H4 (cell line): ENCODE measurements at regions not wholly inside any gene's neighbourhood (a gene's known extent, or its start where the extent isn't known, plus 50 kb on each side); places are given as distances from the start of the nearest gene placed in this dataset.
"Not testable (repeated sequence)": the region's sequence is repeated elsewhere in the genome, so short reads cannot be mapped to it uniquely, and the experiment has no call there.

Source experiments
- DNase-seq: peaks from one replicate; pipeline ENCODE4 v3.0.0-alpha.2; 2015; ENCODE audit warnings: low spot score

DNA sequence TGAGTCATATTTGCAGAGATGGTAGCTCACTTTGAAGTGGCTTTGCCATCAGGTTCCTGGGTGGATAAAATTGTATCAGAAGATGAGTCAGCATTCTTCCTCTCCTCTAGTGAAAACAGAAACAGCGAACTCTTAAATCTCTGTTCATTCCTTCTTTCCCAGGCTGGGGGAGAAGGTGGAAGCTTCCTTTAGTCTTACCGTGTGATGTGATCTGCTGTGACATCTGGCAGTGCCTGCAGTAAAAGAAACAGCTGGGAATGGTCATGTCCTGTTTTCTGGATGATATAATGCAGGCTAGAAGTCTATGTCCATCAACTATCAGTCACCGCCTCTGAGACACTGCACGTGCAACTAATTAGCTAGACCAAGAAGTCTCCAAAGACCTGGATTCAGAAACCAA, 171.6 kb downstream of the VAPA start:
- no peak for DNase-seq

DNA sequence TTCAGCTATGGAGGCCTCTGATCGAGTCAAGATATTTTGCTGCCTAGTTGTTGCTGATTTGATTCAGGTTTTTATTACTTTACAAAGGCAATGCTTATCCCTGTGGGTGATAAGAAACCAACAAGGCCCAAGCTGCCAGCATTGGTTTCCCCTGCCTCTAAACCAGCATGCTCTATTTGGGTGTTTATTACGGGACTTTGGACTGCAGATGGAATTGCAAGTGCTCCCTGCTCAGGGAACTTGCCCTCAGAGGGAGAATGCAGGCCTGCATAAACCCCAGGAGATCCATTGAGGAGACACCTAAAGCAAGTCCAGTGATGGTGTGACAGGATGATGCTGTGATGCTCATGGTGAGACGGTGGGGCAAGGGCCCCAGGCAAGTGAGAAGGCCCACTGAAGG, 172.1 kb downstream of the VAPA start:
- DNase-seq: no peak

GRCh38 chr18:10086458-10087210, 172.8 kb downstream of the VAPA start:
- no peak for DNase-seq

GRCh38 chr18:10088734-10089133, 174.9 kb downstream of the VAPA start:
- no peak for DNase-seq

DNA sequence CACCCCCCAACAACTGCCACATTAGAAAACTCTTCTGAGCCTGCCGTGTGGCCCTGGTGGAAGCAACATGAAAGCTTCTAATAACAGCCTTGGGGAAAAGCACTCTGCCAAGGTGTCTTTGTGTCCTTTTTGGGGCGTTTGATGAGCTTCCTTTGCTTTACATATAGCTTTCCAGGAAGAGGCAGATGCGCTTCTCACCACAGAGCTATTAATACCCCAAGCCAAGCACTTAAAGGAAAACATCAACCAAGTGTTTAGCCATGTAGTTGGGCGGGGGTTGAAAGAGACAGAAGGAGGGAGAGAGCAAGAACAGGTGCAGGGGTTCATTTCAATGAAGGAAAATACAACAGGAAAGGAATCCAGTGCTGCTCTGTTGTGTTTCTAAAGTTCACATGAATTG, 176.1 kb downstream of the VAPA start:
- DNase-seq: no peak

DNA sequence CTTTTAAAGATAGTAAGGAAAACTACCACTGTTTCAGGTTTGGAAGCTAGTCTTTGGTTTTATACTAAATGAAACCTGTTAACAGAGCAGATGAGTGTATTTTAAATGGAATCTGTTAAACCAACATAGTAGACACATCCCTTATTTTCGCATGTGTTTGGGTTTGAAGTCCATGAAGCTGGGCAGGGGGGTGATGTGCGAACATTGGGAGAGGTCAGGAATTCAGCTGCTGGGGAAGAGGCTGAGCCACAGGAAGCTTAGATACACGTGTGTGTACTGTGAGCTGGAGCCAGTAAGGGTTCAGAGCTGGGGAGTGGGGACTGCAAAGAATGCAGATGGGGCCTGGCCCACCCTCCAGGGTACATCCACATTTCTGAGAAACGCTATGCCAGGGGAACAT, 176.9 kb downstream of the VAPA start:
- DNase-seq: no peak

DNA sequence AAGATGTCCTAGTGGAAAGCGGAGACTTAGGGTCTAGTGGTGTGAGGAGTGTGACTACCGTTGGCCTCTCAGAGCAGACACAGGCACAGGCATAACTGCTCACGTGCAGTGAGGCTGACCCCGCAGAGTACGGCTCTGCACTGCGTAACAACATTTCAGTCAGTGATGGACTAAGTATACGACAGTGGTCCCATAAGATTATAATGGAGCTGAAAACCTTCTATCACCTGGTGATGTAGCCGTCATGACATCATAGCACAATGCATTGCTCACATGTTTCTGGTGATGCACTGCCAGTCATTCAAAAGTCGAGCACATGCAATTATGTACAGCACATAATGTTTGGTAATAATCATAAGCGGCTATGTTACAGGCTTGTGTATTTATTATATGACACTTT, 179.6 kb downstream of the VAPA start:
- no peak for DNase-seq

- DNase-seq: no peak
Measured at GRCh38 chr18:10094154-10094553, 180.3 kb downstream of the VAPA start.

GRCh38 chr18:10094655-10095054, 180.8 kb downstream of the VAPA start:
- DNase-seq: no peak

DNA sequence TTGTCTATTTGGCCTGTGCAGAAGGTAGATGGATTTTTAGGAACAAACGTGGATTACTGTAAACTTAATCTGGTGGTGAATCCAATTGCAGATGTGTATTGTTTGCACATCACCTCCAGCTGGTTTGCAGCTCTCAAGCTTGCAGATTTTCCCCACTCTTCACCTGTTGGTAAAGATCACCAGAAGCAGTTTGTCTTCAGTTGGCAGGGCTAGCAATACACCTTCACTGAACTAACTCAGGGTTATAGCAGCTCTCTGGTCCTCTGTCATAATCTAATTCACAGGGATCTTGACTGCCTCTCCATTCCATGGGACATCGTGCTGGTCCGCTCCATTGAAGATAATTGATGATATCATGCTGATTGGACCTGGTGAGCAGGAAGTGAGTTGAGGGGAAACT, 181.5 kb downstream of the VAPA start:
- no peak for DNase-seq

DNA sequence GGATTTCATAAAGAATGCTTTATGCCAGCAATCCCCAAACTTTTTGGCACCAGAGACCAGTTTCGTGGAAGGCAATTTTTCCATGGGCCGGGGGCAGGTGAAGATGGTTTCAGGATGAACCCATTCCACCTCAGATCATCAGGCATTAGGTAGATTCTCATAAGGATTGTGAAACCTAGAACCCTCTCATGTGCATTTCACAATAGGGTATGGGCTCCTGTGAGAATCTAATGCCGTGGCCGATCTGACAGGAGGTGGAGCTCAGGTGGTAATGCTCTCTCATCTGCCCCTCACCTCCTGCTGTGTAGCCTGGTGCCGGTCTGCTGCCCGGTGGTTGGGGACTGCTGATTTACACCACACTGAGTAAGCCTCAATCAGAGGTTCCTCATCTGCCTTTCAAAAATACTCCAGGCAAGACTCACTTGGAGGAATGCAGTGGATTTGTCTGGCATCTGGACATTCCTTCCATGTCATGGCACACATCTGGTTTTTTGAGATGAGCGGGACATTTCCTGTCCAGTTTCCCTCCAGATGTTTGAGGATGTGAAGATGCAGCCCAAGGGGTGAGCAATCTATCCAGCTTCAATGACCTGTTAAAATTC, 185.8 kb downstream of the VAPA start:
- no peak for DNase-seq

GRCh38 chr18:10100196-10100595, 186.4 kb downstream of the VAPA start:
- no peak for DNase-seq

DNA sequence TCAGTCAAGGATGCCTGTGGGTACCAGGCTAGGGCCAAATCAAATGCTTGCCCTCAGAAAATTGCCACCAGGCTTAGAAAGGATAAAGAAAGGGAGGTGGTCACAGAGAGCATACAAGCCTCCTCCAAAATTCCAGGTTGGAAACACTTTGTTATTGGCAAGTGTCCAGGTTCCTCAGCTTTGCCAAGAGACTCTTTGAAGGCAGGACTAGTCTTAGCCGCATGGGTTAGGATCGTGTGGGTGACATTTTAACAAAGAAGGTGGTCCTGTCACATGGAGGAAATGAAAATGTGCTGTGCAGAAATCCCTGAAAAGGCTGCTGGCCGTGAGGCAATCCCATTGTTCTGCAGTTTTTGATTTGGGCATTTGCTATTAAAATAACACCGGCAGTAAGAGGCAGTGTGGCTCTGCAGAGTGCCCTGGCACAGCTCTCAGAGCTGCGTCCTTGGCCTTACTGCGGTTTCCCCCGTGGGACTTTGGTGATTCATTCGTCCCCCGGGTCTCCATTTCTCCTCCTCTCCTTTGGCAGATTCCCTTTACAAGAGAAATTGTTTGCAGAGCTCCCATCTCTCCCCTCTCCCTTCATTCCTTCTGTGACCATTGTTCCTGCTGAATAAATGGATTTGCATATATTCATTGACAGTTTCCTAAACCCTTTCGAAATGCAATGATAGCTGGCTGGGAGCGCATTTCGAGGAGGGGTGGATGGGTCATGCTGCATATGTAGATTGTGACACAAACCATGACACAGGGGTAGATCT, 187.3 kb downstream of the VAPA start:
- DNase-seq: peak; percentile 39

DNA sequence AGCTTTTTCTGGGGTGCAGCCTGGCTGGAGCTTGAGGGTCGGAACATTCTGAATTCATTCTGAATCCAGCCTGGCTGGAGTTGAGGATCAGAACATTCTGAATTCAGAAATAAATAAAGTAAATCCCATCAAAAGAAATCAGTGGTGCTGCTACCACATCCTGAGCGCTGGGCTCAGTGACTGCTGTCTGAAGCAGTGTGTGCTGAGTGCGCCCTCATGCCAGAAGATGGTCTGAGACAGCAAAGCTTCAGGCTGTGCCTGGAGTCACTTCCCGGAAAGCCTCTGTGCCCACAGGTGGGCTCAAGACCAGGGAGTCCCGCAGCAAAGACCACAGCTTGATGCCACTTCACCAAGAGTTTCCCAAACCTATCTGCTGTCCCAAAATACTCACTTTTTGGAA, 187.9 kb downstream of the VAPA start:
- DNase-seq: no peak

- DNase-seq: not testable (repeated sequence)
Measured at GRCh38 chr18:10105118-10105517, 191.3 kb downstream of the VAPA start.

- no peak for DNase-seq
Measured at GRCh38 chr18:10111191-10111590, 197.4 kb downstream of the VAPA start.

- no peak for DNase-seq
Measured at GRCh38 chr18:10111944-10112343, 198.1 kb downstream of the VAPA start.

DNA sequence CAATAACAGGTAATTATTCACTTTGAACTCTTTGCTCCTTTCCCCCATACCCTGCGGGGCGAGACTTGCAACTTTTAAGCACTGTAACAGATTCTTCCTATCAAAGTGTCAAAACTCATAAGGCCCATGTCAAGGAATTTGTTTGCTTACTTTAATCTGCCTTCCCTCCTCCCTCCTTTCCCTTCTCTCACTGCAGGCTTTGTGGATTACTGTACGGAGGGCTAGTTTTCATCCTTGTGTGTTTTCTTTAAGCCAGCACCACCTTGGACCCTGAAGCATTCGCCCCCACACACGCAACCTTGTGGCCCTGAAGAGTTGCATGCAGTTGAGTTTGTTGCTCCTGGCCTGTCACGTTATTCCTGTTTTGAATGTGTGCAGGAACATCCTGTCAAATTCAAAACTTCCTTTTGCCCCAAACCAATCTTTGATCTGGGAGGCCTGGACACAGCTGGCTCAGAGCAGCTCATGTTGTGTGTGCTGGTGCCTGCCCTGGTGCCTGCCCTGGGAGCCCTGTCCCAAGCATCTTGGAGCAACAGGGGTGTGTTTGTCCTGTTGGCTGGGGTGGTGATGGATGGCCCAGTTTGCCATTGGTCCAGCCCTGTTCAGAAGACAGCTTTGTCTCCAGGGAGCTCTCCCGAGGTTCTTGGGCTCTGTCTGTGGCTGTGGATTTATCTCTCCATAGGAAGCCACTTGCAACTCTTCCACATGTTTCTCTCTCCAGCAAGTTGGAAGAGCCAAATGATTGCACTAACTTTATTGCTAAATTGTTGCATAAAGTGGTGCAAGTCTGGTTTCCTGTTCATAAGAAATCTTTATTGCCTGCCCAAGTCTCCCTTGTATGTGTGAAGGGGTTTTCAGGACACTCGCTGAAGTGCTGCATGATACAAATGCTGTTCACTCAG, 199.6 kb downstream of the VAPA start:
- no peak for DNase-seq

DNA sequence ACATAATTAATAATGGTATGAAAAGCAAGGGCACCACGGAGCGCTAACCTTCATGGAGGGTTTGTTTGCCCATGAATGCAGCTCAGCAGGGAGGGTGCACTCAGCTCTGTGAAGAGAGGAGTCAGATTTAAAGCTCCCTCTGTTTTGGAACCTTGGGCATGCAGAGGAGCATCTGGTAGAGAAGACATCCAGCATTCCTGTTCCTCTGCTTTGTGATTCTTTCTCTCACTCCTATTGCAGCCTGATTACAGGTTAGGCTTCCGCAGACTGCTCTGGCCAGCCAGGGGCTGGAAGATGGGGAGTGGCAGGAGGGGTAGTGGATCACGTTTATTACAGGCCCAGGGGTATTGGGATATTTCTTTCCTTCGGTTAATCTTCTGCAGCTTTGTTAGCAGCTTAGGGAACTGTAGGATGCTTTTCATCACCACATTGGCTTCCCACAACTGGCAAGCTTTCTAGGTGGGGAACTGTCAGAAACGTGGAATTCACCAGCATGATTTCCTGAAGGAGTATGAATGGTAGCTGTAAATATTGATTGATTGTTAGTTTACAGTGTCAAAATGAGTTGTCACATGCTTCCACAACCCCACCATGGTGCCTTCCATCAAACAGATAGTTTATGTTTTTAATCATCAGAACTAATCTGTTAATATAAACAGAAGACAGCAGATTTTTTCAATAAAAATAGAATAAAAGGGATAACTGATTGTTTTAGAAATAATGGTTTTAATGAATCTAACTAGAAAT, 201.1 kb downstream of the VAPA start:
- no peak for DNase-seq

GRCh38 chr18:10116574-10116973, 202.8 kb downstream of the VAPA start:
- no peak for DNase-seq

DNA sequence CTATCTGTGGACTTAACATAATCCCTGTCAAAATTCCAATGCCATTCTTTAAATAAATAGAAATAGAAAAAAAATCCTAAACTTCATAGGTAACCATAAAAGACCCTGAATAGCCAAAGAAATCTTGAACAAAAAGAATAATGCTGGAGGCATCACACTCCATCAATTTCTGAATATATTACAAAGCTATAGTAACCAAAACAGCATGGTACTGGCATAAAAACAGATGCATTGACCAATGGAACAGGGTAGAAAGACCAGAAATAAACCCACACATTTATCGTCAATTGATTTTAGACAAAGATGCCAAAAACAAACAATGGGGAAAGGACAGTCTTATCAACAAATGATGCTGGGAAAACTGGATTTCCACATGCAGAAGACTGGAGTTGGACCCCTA, 205.7 kb downstream of the VAPA start:
- no peak for DNase-seq
